Left lung (tissue), 4 donors: ENCODE measurements at regions not wholly inside any gene's neighbourhood (a gene's known extent, or its start where the extent isn't known, plus 50 kb on each side); places are given as distances from the start of the nearest gene placed in this dataset.

Experiments
- ATAC-seq: fragments of 200-7000 bp; cut with Tn5 transposase; one replicate; pipeline ENCODE4 v1.9.1; 2020; ENCODE audit warnings: moderate library complexity
- DNase-seq, 4 donors: peaks; one replicate each; pipeline ENCODE4 v3.0.0-alpha.2; 2013 to 2020
- H3K27ac ChIP-seq, 2 donors: fragments of 200-600 bp; sonication (generic) in 1 of 2; one replicate each; pipeline versions ENCODE4 v1.5.0 to v1.8.0; 2020 to 2021
- H3K27me3 ChIP-seq, 2 donors: fragments of 200-600 bp; sonication (generic) in 1 of 2; one replicate each; pipeline versions ENCODE4 v1.5.0 to v1.8.0; 2020 to 2021
- H3K36me3 ChIP-seq, 2 donors: fragments of 200-600 bp; sonication (generic) in 1 of 2; one replicate each; pipeline versions ENCODE4 v1.5.0 to v1.8.0; 2020 to 2021
- H3K4me1 ChIP-seq, 2 donors: fragments of 200-600 bp; one replicate each; pipeline ENCODE4 v1.8.0; 2021
- H3K4me3 ChIP-seq, 2 donors: fragments of 200-600 bp; sonication (generic) in 1 of 2; one replicate each; pipeline versions ENCODE4 v1.5.0 to v1.8.0; 2020 to 2021; ENCODE audit warnings: mild to moderate bottlenecking in 1 of 2
- H3K9me3 ChIP-seq, 2 donors: fragments of 200-600 bp; sonication (generic) in 1 of 2; one replicate each; pipeline versions ENCODE4 v1.5.0 to v1.8.0; 2020 to 2021
- CTCF ChIP-seq, 2 donors: fragments of 200-600 bp; sonication (generic) in 1 of 2; IDR thresholded peaks; one replicate each; pipeline versions ENCODE4 v1.5.0 to v1.8.0; 2021; ENCODE audit warnings: antibody characterized with exemption in 2 of 2
- intact Hi-C, 2 donors: fragments of 100-400 bp; cut with DNase I; formaldehyde crosslinking; loops; one replicate each; pipeline versions ENCODE4 v1.11.2 to v1.14.2; 2022
- donor health status: DM: no; HTN: yes; CAD: no.
- donor health status: DM: no; HTN: no; CAD: no.

GRCh38 chr10:130958981-130959751, 352.4 kb downstream of the TCERG1L start:
- TF ChIP-seq CTCF (IDR thresholded peaks at IDR 0.05), result no peak

GRCh38 chr10:130959752-130960195, 351.7 kb downstream of the TCERG1L start:
- ATAC-seq (no peak), DNase-seq (no peak)
- Histone ChIP-seq H3K36me3 (no peaks in the 10 kb centered on the region), H3K27ac (no peak overlapping the region), H3K9me3 (no peaks in the 10 kb centered on the region), H3K27me3 (peaks cover 0 to 8% of the 10 kb centered on the region in 2 donors), H3K4me1 (no peaks in the 10 kb centered on the region), H3K4me3 (no peak overlapping the region)
- TF ChIP-seq CTCF (IDR thresholded peaks at IDR 0.05), result no peak
- intact Hi-C loops, result no loop called here

More at GRCh38 chr10:130958981-130959751, 352.4 kb downstream of the TCERG1L start:
- DNase-seq (no peak), ATAC-seq (no peak)
- H3K27ac ChIP-seq, result no peak overlapping the region
- peaks cover 0 to 8% of the 10 kb centered on the region in 2 donors for H3K27me3 ChIP-seq
- no peaks in the 10 kb centered on the region for H3K9me3 ChIP-seq
- no peaks in the 10 kb centered on the region for H3K4me1 ChIP-seq
- intact Hi-C loops, result no loop called here
- no peaks in the 10 kb centered on the region for H3K36me3 ChIP-seq
- no peak overlapping the region for H3K4me3 ChIP-seq

GRCh38 chr10:130960531-130960930, 351.0 kb downstream of the TCERG1L start:
- no peak for DNase-seq
- ATAC-seq, result no peak
- Histone ChIP-seq H3K36me3 (no peaks in the 10 kb centered on the region), H3K9me3 (no peaks in the 10 kb centered on the region), H3K4me1 (no peaks in the 10 kb centered on the region), H3K27ac (no peak overlapping the region), H3K4me3 (no peak overlapping the region), H3K27me3 (peaks cover 0 to 8% of the 10 kb centered on the region in 2 donors)
- TF ChIP-seq CTCF (IDR thresholded peaks at IDR 0.05), result no peak
- intact Hi-C loops, result no loop called here

DNA sequence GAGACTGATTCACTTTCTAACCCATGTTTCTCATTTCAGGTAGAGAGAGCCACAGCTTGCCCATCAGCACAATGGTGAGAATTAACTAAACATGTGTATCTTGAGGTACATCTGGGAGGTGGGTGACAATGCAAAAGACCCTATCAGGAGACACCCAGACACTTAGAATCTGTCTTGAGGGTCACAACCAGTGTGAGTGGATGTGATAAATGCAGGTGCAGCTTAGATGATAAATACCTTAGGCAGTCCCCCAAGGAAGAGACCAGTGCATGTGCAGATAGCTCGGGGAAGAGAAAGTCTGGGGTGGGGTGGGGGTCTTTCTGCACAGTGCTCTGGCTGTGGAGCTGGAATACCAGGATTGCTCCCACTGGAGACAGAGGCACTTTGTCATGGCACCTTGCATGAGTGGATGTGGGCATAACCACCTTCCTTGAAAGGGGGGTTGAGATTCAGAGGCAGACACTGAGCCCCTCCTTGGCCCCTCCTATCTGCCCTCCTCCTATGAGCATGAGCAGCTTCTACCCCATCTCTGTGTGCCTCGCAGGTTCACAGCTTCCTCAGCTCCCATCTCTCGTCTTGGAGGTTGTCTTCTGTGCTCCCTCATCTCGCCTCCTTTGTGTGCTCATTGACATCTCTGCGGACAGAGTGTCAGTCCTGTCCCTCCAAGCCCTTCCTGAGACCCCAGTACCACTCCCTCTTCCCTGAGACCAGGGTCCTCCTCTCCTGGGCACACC, 349.8 kb downstream of the TCERG1L start:
- H3K27ac ChIP-seq, result no peak overlapping the region
- H3K36me3 ChIP-seq, result no peaks in the 10 kb centered on the region
- intact Hi-C loops, result no loop called here
- no peak for TF ChIP-seq CTCF (IDR thresholded peaks at IDR 0.05)
- ATAC-seq (no peak), DNase-seq (no peak)
- no peaks in the 10 kb centered on the region for H3K4me1 ChIP-seq
- no peaks in the 10 kb centered on the region for H3K9me3 ChIP-seq
- H3K4me3 ChIP-seq, result no peak overlapping the region
- H3K27me3 ChIP-seq, result peaks cover 0 to 1% of the 10 kb centered on the region in 2 donors
